CD4-positive, alpha-beta T cell treated with Interleukin-17A for 4 hours (primary cell): ENCODE measurements at regions not wholly inside any gene's neighbourhood (a gene's known extent, or its start where the extent isn't known, plus 50 kb on each side); places are given as distances from the start of the nearest gene placed in this dataset.
A peak's percentile ranks its signal among the peaks of the same experiment; 100 is the strongest.
"Not testable (repeated sequence)": the region's sequence is repeated elsewhere in the genome, so short reads cannot be mapped to it uniquely, and the experiment has no call there.

Source experiments
- DNase-seq: peaks from one replicate; pipeline ENCODE4 v3.0.0-alpha.2; 2020; ENCODE audit warnings: mixed read lengths

- peak; percentile 32 for DNase-seq
Measured at GRCh38 chr1:148679050-148679786, 69.4 kb upstream of the NUDT4B start.

GRCh38 chr1:148679787-148680326 is 68.7 kb upstream of the NUDT4B start:
- not testable (repeated sequence) for DNase-seq

GRCh38 chr1:148686735-148687134 is 61.8 kb upstream of the NUDT4B start:
- not testable (repeated sequence) for DNase-seq

GRCh38 chr1:148687376-148687775 is 61.2 kb upstream of the NUDT4B start:
- DNase-seq = not testable (repeated sequence)
